A549 (cell line): ENCODE measurements at regions not wholly inside any gene's neighbourhood (a gene's known extent, or its start where the extent isn't known, plus 50 kb on each side); places are given as distances from the start of the nearest gene placed in this dataset.

ENCODE experiments used
- ATAC-seq, 2 experiments: fragments of 200-7000 bp in 1 of 2; fragments of >200 bp in 1 of 2; cut with Nextera tagmentation in 1 of 2; cut with Tn5 transposase in 1 of 2; 3 replicates each; pipeline versions ENCODE4 v1.8.0 to v1.9.1; 2018 to 2020; ENCODE audit warnings: mild to moderate bottlenecking in 1 of 2, moderate library complexity in 1 of 2
- CTCF ChIA-PET: fragments of 300-600 bp; sonication (Branson Sonifier 250); formaldehyde crosslinking; extraction: SDS; loops from one replicate; lab custom pipeline; 2021; ENCODE audit warnings: antibody characterized with exemption, inconsistent platforms; lab: Yijun Ruan, JAX
- POLR2A ChIA-PET: fragments of 350-600 bp; formaldehyde crosslinking; extraction: SDS; loops from one replicate; lab custom pipeline; 2021; ENCODE audit warnings: antibody characterized with exemption, inconsistent platforms; lab: Yijun Ruan, JAX
- DNase-seq, 2 experiments: peaks; one replicate each; pipeline versions ENCODE4 v3.0.0 to v3.0.0-alpha.2; 2011 to 2016; ENCODE audit warnings: low read depth in 1 of 2, low spot score in 1 of 2
- FAIRE-seq: peaks from 2 replicates; lab custom pipeline; 2011; peaks lifted over from hg19 to GRCh38; lab: Jason Lieb, UNC
- H3K27ac ChIP-seq, 2 experiments: fragments of >200 bp; sonication (Bioruptor Twin); formaldehyde crosslinking; 3 replicates each; pipeline ENCODE4 v1.5.1; 2016 to 2017
- H3K4me1 ChIP-seq: fragments of >200 bp; sonication (Bioruptor Twin); formaldehyde crosslinking; 3 replicates; pipeline ENCODE4 v1.6.1; 2016
- H3K4me2 ChIP-seq: fragments of >200 bp; sonication (Bioruptor Twin); formaldehyde crosslinking; 3 replicates; pipeline ENCODE4 v1.6.1; 2016
- H3K4me3 ChIP-seq: fragments of >200 bp; sonication (Bioruptor Twin); formaldehyde crosslinking; 3 replicates; pipeline ENCODE4 v1.5.1; 2016
- H3K9me3 ChIP-seq: fragments of >200 bp; sonication (Bioruptor Twin); formaldehyde crosslinking; 3 replicates; pipeline ENCODE4 v1.6.1; 2016
- BHLHE40 ChIP-seq: IDR thresholded peaks from 2 replicates; pipeline ENCODE4 v1.6.1; 2012; ENCODE audit warnings: low read depth, low read length, inconsistent platforms
- CBX2 ChIP-seq: fragments of 200-600 bp; sonication (generic); IDR thresholded peaks from 2 replicates; pipeline ENCODE4 v1.6.1; 2016; ENCODE audit warnings: low read depth, mild to moderate bottlenecking, borderline replicate concordance
- CHD4 ChIP-seq: fragments of 200-600 bp; sonication (generic); IDR thresholded peaks from 2 replicates; pipeline ENCODE4 v1.6.1; 2016; ENCODE audit warnings: antibody characterized with exemption, mild to moderate bottlenecking, borderline replicate concordance
- EHF ChIP-seq: fragments of 250-450 bp; sonication (Bioruptor Pico); IDR thresholded peaks from 2 replicates; pipeline ENCODE4 v1.5.0; 2020; ENCODE audit warnings: mild to moderate bottlenecking
- EP300 ChIP-seq, 2 experiments: fragments of >200 bp; sonication (Bioruptor Twin); formaldehyde crosslinking; IDR thresholded peaks; 2 replicates in 1 of 2; 3 replicates in 1 of 2; pipeline ENCODE4 v1.6.1; 2016 to 2017
- FOSL2 ChIP-seq, 2 experiments: fragments of 450-650 bp in 1 of 2; fragments of >200 bp in 1 of 2; sonication (Bioruptor Twin) in 1 of 2; formaldehyde crosslinking; IDR thresholded peaks; 2 replicates each; pipeline versions ENCODE4 v1.5.0 to v1.6.1; 2016 to 2020; ENCODE audit warnings: mild to moderate bottlenecking in 1 of 2, moderate library complexity in 1 of 2
- HDAC2 ChIP-seq: fragments of 200-600 bp; sonication (generic); IDR thresholded peaks from 2 replicates; pipeline ENCODE4 v1.6.1; 2016
- HEYL ChIP-seq: fragments of 250-450 bp; sonication (Bioruptor Pico); IDR thresholded peaks from 2 replicates; pipeline ENCODE4 v1.8.0; 2021; ENCODE audit warnings: mild to moderate bottlenecking, moderate library complexity
- JUNB ChIP-seq: fragments of >200 bp; sonication (Bioruptor Twin); formaldehyde crosslinking; IDR thresholded peaks from 2 replicates; pipeline ENCODE4 v1.6.1; 2016
- KDM1A ChIP-seq: fragments of 200-600 bp; sonication (generic); IDR thresholded peaks from 2 replicates; pipeline ENCODE4 v1.6.1; 2016; ENCODE audit warnings: low read depth, mild to moderate bottlenecking
- NFE2L2 ChIP-seq: fragments of 150-350 bp; conservative IDR thresholded peaks from 2 replicates; pipeline ENCODE4 v1.6.1; 2014; ENCODE audit warnings: low read length
- NPAS2 ChIP-seq: fragments of 250-450 bp; sonication (Bioruptor Pico); IDR thresholded peaks from 2 replicates; pipeline ENCODE4 v1.8.0; 2022; ENCODE audit warnings: mild to moderate bottlenecking, moderate library complexity, borderline replicate concordance
- POLR2AphosphoS2 ChIP-seq: conservative IDR thresholded peaks from 2 replicates; pipeline ENCODE4 v1.6.1; 2012; ENCODE audit warnings: low read length, improper control_type of control experiment, inconsistent platforms
- RARB ChIP-seq: fragments of 250-450 bp; sonication (Bioruptor Pico); IDR thresholded peaks from 2 replicates; pipeline ENCODE4 v1.8.0; 2021; ENCODE audit warnings: mild to moderate bottlenecking, moderate library complexity
- RCOR1 ChIP-seq: fragments of 150-350 bp; IDR thresholded peaks from 2 replicates; pipeline ENCODE4 v1.6.1; 2014; ENCODE audit warnings: antibody characterized with exemption, low read length, low read depth
- RFX5 ChIP-seq: fragments of 450-650 bp; IDR thresholded peaks from 2 replicates; pipeline ENCODE4 v1.7.1; 2014; ENCODE audit warnings: antibody characterized with exemption, mild to moderate bottlenecking, moderate library complexity
- SMC3 ChIP-seq: fragments of >200 bp; sonication (Bioruptor Twin); formaldehyde crosslinking; IDR thresholded peaks from 3 replicates; pipeline ENCODE4 v1.6.1; 2018; ENCODE audit warnings: inconsistent platforms
- TFCP2L1 ChIP-seq: fragments of 250-450 bp; sonication (Bioruptor Pico); IDR thresholded peaks from 2 replicates; pipeline ENCODE4 v1.5.0; 2021; ENCODE audit warnings: mild to moderate bottlenecking
- TP53 ChIP-seq: fragments of 250-450 bp; sonication (Bioruptor Pico); IDR thresholded peaks from 2 replicates; pipeline ENCODE4 v1.5.0; 2021; ENCODE audit warnings: mild to moderate bottlenecking, moderate library complexity
- WGBS: methylation state at CpG from one replicate; pipeline ENCODE4 v1.1.6; 2017; ENCODE audit errors: missing lambda C conversion rate; 5-methylcytosine and 5-hydroxymethylcytosine counted together
- TF ChIP-seq, protein P1 (sequence below): fragments of 250-450 bp; sonication (Bioruptor Pico); IDR thresholded peaks from 2 replicates; pipeline ENCODE4 v1.5.0; 2021; ENCODE audit warnings: mild to moderate bottlenecking, moderate library complexity, borderline replicate concordance
- TF ChIP-seq, protein P2 (sequence below): fragments of >200 bp; sonication (Bioruptor Twin); formaldehyde crosslinking; IDR thresholded peaks from 3 replicates; pipeline ENCODE4 v1.5.1; 2016
- TF ChIP-seq, protein P3 (sequence below): fragments of 250-450 bp; sonication (Bioruptor Pico); IDR thresholded peaks from 2 replicates; pipeline ENCODE4 v1.5.0; 2020; ENCODE audit warnings: low read depth, mild to moderate bottlenecking, moderate library complexity
- TF ChIP-seq, protein P4 (sequence below): fragments of >200 bp; sonication (Bioruptor Twin); formaldehyde crosslinking; IDR thresholded peaks from 2 replicates; pipeline ENCODE4 v1.6.1; 2016
- TF ChIP-seq, protein P5 (sequence below): fragments of >200 bp; sonication (Bioruptor Twin); formaldehyde crosslinking; IDR thresholded peaks from 3 replicates; pipeline ENCODE4 v1.6.1; 2016
- TF ChIP-seq, protein P6 (sequence below): fragments of 150-350 bp; IDR thresholded peaks from 2 replicates; pipeline ENCODE4 v1.6.1; 2014; ENCODE audit warnings: low read depth, mild to moderate bottlenecking, low read length

DNA sequence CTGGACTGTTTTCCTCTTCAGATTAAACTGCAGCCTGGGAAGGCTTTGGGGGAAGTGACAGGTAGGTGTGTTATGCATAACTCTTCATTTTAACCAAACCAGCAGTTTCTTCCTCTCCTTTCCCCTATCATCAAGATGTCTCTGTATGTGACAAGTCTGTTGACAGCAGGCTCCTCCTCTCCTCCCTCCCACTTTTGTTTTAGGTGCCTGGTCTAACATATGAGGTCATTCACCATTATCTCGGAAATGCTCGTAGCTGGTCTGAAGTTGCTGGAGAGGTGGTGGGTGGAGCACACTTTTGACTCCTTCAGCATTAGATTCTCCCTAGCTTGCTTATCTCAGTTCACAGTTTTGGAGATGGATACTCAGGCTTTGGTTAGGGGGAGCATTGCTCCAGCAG is 571.0 kb upstream of the EEF2KMT start (continued):
- TF ChIP-seq, protein P1, sequence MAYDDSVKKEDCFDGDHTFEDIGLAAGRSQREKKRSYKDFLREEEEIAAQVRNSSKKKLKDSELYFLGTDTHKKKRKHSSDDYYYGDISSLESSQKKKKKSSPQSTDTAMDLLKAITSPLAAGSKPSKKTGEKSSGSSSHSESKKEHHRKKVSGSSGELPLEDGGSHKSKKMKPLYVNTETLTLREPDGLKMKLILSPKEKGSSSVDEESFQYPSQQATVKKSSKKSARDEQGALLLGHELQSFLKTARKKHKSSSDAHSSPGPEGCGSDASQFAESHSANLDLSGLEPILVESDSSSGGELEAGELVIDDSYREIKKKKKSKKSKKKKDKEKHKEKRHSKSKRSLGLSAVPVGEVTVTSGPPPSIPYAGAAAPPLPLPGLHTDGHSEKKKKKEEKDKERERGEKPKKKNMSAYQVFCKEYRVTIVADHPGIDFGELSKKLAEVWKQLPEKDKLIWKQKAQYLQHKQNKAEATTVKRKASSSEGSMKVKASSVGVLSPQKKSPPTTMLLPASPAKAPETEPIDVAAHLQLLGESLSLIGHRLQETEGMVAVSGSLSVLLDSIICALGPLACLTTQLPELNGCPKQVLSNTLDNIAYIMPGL (CRISPR knock-in tag): no peak
- TF ChIP-seq HDAC2 (no peak), RARB (CRISPR knock-in tag) (no peak), TP53 (CRISPR knock-in tag) (no peak), FOSL2 (IDR thresholded peaks at IDR 0.05) (no peak), FOSL2 (CRISPR knock-in tag; IDR thresholded peaks at IDR 0.05) (no peak)
- TF ChIP-seq, protein P2, sequence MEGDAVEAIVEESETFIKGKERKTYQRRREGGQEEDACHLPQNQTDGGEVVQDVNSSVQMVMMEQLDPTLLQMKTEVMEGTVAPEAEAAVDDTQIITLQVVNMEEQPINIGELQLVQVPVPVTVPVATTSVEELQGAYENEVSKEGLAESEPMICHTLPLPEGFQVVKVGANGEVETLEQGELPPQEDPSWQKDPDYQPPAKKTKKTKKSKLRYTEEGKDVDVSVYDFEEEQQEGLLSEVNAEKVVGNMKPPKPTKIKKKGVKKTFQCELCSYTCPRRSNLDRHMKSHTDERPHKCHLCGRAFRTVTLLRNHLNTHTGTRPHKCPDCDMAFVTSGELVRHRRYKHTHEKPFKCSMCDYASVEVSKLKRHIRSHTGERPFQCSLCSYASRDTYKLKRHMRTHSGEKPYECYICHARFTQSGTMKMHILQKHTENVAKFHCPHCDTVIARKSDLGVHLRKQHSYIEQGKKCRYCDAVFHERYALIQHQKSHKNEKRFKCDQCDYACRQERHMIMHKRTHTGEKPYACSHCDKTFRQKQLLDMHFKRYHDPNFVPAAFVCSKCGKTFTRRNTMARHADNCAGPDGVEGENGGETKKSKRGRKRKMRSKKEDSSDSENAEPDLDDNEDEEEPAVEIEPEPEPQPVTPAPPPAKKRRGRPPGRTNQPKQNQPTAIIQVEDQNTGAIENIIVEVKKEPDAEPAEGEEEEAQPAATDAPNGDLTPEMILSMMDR: no peak
- TF ChIP-seq, all 56 proteins: peak for 0

DNA sequence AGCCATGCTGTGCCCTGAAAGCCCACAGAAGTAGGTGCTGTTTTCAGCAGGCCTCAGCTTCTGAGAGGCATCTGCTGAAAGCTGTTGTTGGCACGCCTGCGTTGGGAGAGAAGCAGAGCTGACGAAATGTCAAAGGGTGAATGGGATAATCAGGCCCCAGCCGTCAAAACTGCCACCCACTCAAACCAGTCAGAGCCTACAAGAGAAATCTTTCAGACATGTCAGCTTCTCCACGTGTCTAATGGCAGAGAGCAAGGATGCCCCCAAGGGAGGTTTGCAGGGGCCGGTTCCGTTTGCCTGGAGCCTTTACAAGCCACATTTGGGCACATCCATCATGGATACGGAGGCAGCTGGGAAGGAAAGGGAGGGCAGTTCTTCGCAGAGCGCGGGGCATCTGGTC is 568.2 kb upstream of the EEF2KMT start:
- Histone ChIP-seq H3K4me1 (no peaks in the 10 kb centered on the region), H3K4me2 (no peak overlapping the region), H3K9me3 (no peaks in the 10 kb centered on the region), H3K4me3 (no peak overlapping the region), H3K27ac (no peak overlapping the region)
- no peak for DNase-seq
- POLR2A ChIA-PET: no interaction called here
- WGBS: 14% methylated on average over 11 of the region's 11 CpGs
- no peak for ATAC-seq
- TF ChIP-seq, protein P3, sequence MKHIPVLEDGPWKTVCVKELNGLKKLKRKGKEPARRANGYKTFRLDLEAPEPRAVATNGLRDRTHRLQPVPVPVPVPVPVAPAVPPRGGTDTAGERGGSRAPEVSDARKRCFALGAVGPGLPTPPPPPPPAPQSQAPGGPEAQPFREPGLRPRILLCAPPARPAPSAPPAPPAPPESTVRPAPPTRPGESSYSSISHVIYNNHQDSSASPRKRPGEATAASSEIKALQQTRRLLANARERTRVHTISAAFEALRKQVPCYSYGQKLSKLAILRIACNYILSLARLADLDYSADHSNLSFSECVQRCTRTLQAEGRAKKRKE (CRISPR knock-in tag): no peak
- no peak for TF ChIP-seq JUNB
- CTCF ChIA-PET: no interaction called here
- FAIRE-seq: no peak

DNA sequence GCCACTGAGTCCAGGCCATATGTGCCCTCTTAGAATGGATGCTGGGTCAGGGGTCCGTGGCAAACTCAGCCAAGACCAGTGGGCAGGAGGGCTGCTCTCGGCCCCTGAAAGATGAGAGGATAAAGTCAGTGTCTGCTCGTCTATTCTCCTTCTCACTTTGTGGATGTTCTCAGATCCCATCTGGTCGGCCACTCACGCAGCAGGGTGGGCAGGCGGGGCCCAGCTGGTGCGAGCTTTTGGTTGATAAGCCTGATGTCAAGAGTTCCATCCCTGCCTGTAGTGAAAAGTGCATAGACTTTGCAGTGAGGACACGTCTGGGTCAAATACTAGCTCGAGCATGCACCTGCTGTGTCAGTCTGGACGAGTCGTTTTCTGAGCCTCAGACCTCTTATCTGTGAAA is 556.2 kb upstream of the EEF2KMT start:
- Histone ChIP-seq H3K4me3 (no peak overlapping the region), H3K4me2 (no peak overlapping the region), H3K27ac (no peak overlapping the region), H3K4me1 (no peaks in the 10 kb centered on the region), H3K9me3 (no peaks in the 10 kb centered on the region)
- ChIA-PET POLR2A (no interaction called here), CTCF (no interaction called here)
- WGBS: 3% methylated on average over 11 of the region's 11 CpGs
- ATAC-seq: no peak
- FAIRE-seq: no peak
- no peak for DNase-seq
- no peak for TF ChIP-seq BHLHE40
- TF ChIP-seq EHF (CRISPR knock-in tag): no peak
- no peak for TF ChIP-seq RFX5
- TF ChIP-seq, protein P4, sequence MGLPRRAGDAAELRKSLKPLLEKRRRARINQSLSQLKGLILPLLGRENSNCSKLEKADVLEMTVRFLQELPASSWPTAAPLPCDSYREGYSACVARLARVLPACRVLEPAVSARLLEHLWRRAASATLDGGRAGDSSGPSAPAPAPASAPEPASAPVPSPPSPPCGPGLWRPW: no peak
- no peak for TF ChIP-seq TFCP2L1 (CRISPR knock-in tag)
- no peak for TF ChIP-seq NFE2L2
- TF ChIP-seq HEYL (CRISPR knock-in tag): no peak
- TF ChIP-seq EP300 (IDR thresholded peaks at IDR 0.05): no peak
- no peak for TF ChIP-seq KDM1A
- TF ChIP-seq, protein P3 (CRISPR knock-in tag): no peak
- TF ChIP-seq NPAS2: no peak
- TF ChIP-seq, protein P5, sequence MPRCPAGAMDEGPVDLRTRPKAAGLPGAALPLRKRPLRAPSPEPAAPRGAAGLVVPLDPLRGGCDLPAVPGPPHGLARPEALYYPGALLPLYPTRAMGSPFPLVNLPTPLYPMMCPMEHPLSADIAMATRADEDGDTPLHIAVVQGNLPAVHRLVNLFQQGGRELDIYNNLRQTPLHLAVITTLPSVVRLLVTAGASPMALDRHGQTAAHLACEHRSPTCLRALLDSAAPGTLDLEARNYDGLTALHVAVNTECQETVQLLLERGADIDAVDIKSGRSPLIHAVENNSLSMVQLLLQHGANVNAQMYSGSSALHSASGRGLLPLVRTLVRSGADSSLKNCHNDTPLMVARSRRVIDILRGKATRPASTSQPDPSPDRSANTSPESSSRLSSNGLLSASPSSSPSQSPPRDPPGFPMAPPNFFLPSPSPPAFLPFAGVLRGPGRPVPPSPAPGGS: no peak
- TF ChIP-seq POLR2AphosphoS2: no peak
- TF ChIP-seq SMC3: no peak
- TF ChIP-seq, protein P6, sequence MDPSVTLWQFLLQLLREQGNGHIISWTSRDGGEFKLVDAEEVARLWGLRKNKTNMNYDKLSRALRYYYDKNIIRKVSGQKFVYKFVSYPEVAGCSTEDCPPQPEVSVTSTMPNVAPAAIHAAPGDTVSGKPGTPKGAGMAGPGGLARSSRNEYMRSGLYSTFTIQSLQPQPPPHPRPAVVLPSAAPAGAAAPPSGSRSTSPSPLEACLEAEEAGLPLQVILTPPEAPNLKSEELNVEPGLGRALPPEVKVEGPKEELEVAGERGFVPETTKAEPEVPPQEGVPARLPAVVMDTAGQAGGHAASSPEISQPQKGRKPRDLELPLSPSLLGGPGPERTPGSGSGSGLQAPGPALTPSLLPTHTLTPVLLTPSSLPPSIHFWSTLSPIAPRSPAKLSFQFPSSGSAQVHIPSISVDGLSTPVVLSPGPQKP: no peak
- TF ChIP-seq RCOR1: no peak
- no peak for TF ChIP-seq CBX2
- no peak for TF ChIP-seq CHD4
